CD4-positive, alpha-beta T cell treated with Interleukin-17A for 1 hour (primary cell): ENCODE measurements at regions not wholly inside any gene's neighbourhood (a gene's known extent, or its start where the extent isn't known, plus 50 kb on each side); places are given as distances from the start of the nearest gene placed in this dataset.

ENCODE experiments used
- DNase-seq: peaks from one replicate; pipeline ENCODE4 v3.0.0-alpha.2; 2020

DNA sequence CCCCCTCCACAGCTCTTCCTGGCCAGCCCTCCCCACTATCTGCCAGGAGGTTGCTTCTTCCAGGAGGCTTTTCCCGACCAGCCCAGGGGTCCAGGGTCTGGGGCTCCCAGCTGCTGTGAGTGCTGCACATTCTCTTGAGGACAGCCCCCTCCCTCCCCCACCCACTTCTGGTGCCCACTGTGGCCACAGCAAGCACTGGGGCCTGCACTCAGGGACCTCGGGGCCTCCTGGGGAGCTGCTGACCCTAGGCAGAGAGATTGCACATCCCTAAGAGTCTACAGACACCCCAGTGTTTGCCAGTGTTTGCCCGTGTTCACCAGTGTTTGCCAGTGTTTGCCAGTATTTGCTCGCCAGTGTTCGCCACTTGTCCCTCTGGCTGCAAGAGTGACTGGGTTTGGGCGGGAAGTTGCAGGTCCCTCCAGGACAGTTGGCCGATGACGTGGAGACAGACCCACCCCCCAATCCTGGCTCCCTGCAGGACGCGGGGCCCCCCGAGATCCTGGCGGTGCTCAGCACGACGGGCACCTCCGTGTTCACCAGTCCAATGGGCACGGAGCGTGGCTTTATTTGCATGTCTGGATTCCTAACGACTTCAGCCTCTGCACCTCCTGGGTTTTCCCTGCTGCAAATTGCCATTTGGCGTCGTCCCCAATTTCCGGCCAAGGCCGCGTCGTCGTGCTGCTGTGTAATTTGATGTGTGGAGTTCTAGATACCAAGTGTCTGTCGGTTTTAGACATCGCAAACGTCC is 87.5 kb upstream of the NKX1-1 start:
- no peak for DNase-seq

GRCh38 chr4:1492651-1493539 is 86.7 kb upstream of the NKX1-1 start:
- DNase-seq = no peak

- no peak for DNase-seq
Observed at GRCh38 chr4:1492142-1492457, 85.9 kb upstream of the NKX1-1 start.

GRCh38 chr4:1491328-1492141 is 85.3 kb upstream of the NKX1-1 start:
- no peak for DNase-seq

- no peak for DNase-seq
Observed at GRCh38 chr4:1490654-1491327, 84.5 kb upstream of the NKX1-1 start.

GRCh38 chr4:1490011-1490653 is 83.9 kb upstream of the NKX1-1 start:
- DNase-seq = no peak

GRCh38 chr4:1489639-1489995 is 83.4 kb upstream of the NKX1-1 start:
- no peak for DNase-seq

GRCh38 chr4:1488831-1489638 is 82.8 kb upstream of the NKX1-1 start:
- no peak for DNase-seq

GRCh38 chr4:1488357-1488756 is 82.1 kb upstream of the NKX1-1 start:
- DNase-seq = no peak

GRCh38 chr4:1487761-1488160 is 81.5 kb upstream of the NKX1-1 start:
- DNase-seq = no peak

DNA sequence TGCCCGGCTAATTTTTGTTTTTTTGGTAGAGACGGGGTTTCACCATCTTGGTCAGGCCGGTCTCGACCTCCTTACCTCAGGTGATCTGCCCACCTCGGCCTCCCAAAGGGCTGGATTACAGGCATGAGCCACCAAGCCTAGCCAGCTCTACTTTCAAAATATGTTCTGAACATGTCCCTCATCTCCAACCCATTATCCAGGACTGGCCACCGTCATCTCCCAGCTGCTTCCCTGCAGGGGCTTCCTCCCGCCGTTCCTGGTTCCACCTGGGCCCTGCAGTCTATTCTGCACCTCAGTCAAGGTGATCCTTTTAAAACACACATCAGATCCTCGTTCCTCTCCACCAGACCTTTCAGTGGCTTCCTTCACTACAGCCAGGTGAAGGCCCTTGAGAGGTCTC is 80.9 kb upstream of the NKX1-1 start:
- DNase-seq = no peak

GRCh38 chr4:1485280-1485679 is 79.0 kb upstream of the NKX1-1 start:
- DNase-seq = no peak

DNA sequence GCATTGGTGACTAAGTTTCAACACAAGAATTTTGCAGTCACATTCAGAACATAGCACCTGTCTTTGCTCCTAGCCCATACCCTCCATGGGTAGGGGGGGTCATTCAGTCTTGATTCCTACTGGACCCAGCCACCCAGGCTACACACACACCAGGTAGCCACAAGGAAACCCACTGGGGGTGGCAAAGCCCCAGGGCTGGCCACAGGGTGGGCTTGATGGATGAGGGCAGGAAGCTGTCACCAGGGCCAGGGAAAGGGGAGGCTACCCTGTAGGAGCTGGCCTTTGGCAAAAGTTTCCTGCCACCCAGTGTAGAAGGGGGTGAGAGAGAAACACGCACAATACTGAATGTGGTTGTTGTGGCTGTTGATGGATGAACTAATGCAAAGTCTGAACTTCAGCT is 74.5 kb upstream of the NKX1-1 start:
- DNase-seq = no peak

DNA sequence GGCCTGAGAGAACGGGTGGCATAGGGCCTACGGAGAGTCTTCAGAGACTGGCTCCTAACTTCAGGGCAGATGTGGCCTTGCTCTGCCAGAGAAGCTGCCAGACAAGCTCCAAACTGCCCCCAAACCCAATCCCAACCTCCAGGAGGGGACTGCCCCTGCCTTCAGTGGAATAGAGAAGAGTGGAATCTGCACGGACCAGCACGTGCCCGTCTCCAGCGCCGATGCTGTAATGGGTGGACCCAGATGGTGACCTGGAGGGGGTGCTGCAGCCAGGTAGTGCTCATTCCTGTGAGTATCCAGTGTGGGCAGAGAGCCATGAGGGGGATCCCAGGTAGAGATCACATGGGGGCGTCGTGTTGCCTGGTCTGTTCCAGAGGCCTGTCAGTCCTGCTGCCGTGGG is 73.2 kb upstream of the NKX1-1 start:
- DNase-seq = no peak

- DNase-seq = no peak
Observed at GRCh38 chr4:1478766-1479355, 72.6 kb upstream of the NKX1-1 start.

GRCh38 chr4:1477045-1477840 is 71.0 kb upstream of the NKX1-1 start:
- DNase-seq = no peak

- DNase-seq = no peak
Observed at GRCh38 chr4:1476140-1476513, 69.9 kb upstream of the NKX1-1 start.

GRCh38 chr4:1475277-1476139 is 69.3 kb upstream of the NKX1-1 start:
- no peak for DNase-seq
